GM21786 (cell line): ENCODE measurements at regions not wholly inside any gene's neighbourhood (a gene's known extent, or its start where the extent isn't known, plus 50 kb on each side); places are given as distances from the start of the nearest gene placed in this dataset.
"Not testable (repeated sequence)": the region's sequence is repeated elsewhere in the genome, so short reads cannot be mapped to it uniquely, and the experiment has no call there.

Source experiments
- ATAC-seq: cut with Tn5 transposase; IDR thresholded peaks from one replicate; pipeline ENCODE4 v1.9.1; 2021; ENCODE audit not compliant: unreplicated experiment

DNA sequence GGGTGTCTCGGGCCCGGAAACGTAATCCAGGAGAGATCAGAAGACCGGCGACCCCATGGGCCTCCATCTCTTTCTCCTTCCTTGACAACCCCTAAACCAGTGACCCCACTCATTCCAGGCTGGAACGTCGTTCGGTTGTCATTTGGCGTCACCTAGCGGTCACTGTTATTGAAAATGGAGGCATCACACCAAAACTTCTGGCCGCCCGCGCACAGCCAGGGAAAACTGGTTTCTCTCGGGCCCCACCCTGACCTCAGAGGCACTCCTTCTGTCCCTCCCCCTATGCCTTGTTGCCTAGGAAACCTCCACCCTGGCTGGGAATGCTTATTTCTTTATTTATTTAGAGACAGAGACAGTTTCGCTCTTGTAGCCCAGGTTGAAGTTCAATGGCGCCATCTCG lies 2327.3 kb upstream of the TPTE start:
- ATAC-seq: peak; percentile 59

GRCh38 chr21:8197377-8198027 lies 2323.9 kb upstream of the TPTE start:
- ATAC-seq: peak; percentile 37

GRCh38 chr21:8205094-8205891 lies 2316.1 kb upstream of the TPTE start:
- ATAC-seq: not testable (repeated sequence)

GRCh38 chr21:8205892-8206188 lies 2315.5 kb upstream of the TPTE start:
- ATAC-seq: not testable (repeated sequence)

GRCh38 chr21:8212986-8213550 lies 2308.3 kb upstream of the TPTE start:
- ATAC-seq: not testable (repeated sequence)

- not testable (repeated sequence) for ATAC-seq
Measured at GRCh38 chr21:8214539-8214938, 2306.8 kb upstream of the TPTE start.

GRCh38 chr21:8229366-8230150 lies 2291.8 kb upstream of the TPTE start:
- not testable (repeated sequence) for ATAC-seq

DNA sequence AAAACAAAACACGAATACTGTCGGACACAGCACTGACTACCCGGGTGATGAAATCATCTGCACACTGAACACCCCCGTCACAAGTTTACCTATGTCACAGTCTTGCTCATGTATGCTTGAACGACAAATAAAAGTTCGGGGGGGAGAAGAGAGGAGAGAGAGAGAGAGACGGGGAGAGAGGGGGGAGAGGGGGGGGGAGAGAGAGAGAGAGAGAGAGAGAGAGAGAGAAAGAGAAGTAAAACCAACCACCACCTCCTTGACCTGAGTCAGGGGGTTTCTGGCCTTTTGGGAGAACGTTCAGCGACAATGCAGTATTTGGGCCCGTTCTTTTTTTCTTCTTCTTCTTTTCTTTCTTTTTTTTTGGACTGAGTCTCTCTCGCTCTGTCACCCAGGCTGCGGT lies 2290.1 kb upstream of the TPTE start:
- ATAC-seq: not testable (repeated sequence)

DNA sequence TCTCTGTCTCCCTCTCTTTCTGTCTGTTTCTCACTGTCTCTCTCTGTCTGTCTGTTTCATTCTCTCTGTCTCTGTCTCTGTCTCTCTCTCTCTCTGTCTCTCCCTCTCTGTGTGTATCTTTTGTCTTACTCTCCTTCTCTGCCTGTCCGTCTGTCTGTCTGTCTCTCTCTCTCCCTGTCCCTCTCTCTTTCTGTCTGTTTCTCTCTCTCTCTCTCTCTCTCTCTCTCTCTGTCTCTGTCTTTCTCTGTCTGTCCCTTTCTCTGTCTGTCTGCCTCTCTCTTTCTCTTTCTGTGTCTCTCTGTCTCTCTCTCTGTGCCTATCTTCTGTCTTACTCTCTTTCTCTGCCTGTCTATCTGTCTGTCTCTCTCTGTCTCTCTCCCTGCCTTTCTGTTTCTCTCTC lies 2288.4 kb upstream of the TPTE start:
- not testable (repeated sequence) for ATAC-seq

GRCh38 chr21:8234059-8234458 lies 2287.3 kb upstream of the TPTE start:
- ATAC-seq: not testable (repeated sequence)

DNA sequence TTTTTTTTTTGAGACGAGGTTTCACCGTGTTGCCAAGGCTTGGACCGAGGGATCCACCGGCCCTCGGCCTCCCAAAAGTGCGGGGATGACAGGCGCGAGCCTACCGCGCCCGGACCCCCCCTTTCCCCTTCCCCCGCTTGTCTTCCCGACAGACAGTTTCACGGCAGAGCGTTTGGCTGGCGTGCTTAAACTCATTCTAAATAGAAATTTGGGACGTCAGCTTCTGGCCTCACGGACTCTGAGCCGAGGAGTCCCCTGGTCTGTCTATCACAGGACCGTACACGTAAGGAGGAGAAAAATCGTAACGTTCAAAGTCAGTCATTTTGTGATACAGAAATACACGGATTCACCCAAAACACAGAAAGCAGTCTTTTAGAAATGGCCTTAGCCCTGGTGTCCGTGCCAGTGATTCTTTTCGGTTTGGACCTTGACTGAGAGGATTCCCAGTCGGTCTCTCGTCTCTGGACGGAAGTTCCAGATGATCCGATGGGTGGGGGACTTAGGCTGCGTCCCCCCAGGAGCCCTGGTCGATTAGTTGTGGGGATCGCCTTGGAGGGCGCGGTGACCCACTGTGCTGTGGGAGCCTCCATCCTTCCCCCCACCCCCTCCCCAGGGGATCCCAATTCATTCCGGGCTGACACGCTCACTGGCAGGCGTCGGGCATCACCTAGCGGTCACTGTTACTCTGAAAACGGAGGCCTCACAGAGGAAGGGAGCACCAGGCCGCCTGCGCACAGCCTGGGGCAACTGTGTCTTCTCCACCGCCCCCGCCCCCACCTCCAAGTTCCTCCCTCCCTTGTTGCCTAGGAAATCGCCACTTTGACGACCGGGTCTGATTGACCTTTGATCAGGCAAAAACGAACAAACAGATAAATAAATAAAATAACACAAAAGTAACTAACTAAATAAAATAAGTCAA lies 2276.4 kb upstream of the TPTE start:
- ATAC-seq: peak; percentile 37

- peak; percentile 63 for ATAC-seq
Measured at GRCh38 chr21:8245642-8246402, 2275.6 kb upstream of the TPTE start.

- not testable (repeated sequence) for ATAC-seq
Measured at GRCh38 chr21:8251701-8252100, 2269.7 kb upstream of the TPTE start.

- ATAC-seq: not testable (repeated sequence)
Measured at GRCh38 chr21:8255094-8255493, 2266.3 kb upstream of the TPTE start.

DNA sequence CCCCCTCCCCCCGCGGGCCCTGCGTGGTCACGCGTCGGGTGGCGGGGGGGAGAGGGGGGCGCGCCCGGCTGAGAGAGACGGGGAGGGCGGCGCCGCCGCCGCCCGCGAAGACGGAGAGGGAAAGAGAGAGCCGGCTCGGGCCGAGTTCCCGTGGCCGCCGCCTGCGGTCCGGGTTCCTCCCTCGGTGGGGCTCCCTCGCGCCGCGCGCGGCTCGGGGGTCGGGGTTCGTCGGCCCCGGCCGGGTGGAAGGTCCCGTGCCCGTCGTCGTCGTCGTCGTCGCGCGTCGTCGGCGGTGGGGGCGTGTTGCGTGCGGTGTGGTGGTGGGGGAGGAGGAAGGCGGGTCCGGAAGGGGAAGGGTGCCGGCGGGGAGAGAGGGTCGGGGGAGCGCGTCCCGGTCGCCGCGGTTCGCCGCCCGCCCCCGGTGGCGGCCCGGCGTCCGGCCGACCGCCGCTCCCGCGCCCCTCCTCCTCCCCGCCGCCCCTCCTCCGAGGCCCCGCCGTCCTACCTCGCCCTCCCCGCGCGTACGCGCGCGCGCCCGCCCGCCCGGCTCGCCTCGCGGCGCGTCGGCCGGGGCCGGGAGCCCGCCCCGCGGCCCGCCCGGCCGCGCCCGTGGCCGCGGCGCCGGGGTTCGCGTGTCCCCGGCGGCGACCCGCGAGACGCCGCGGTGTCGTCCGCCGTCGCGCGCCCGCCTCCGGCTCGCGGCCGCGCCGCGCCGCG lies 2264.1 kb upstream of the TPTE start:
- ATAC-seq: not testable (repeated sequence)

- not testable (repeated sequence) for ATAC-seq
Measured at GRCh38 chr21:8260065-8260627, 2261.2 kb upstream of the TPTE start.
